IMR-90 (cell line): ENCODE measurements at regions not wholly inside any gene's neighbourhood (a gene's known extent, or its start where the extent isn't known, plus 50 kb on each side); places are given as distances from the start of the nearest gene placed in this dataset.

Experiments used
- ATAC-seq: fragments of 200-7000 bp; cut with Tn5 transposase; 2 replicates; pipeline ENCODE4 v1.9.1; 2020; ENCODE audit warnings: low read depth, mild to moderate bottlenecking, moderate library complexity
- BruUV-seq: library from RNA; stranded (reverse); fragments of 400-500 nt; replicated peaks from 2 replicates; lab custom pipeline; 2021; lab: Mats Ljungman, UMichigan
- CTCF ChIA-PET: fragments of 300-600 bp; formaldehyde crosslinking; extraction: SDS; loops from one replicate; lab custom pipeline; 2021; ENCODE audit warnings: antibody characterized with exemption; lab: Yijun Ruan, JAX
- POLR2A ChIA-PET: fragments of 300-600 bp; sonication (Branson Sonifier 250); formaldehyde crosslinking; loops from one replicate; lab custom pipeline; 2022; ENCODE audit warnings: antibody characterized with exemption; ENCODE audit not compliant: unreplicated experiment; lab: Charles Lee
- DNase-seq: peaks from one replicate; pipeline ENCODE4 v3.0.0; 2013
- H2AFZ ChIP-seq: replicated peaks from 2 replicates; pipeline ENCODE3; 2013; ENCODE audit warnings: low read length, mild to moderate bottlenecking; ENCODE audit not compliant: poor library complexity
- H2AK5ac ChIP-seq: 2 replicates; pipeline ENCODE4 v1.6.1; 2013; ENCODE audit warnings: low read depth, low read length, inconsistent platforms
- H2AK9ac ChIP-seq: replicated peaks from 2 replicates; pipeline ENCODE3; 2013; ENCODE audit warnings: mild to moderate bottlenecking, low read depth, low read length, moderate library complexity; ENCODE audit not compliant: poor library complexity
- H2BK120ac ChIP-seq: 2 replicates; pipeline ENCODE4 v1.6.1; 2013; ENCODE audit warnings: low read depth, low read length, inconsistent platforms
- H2BK15ac ChIP-seq: 3 replicates; pipeline ENCODE4 v1.6.1; 2013; ENCODE audit warnings: low read depth, low read length, inconsistent platforms
- H2BK20ac ChIP-seq: 2 replicates; pipeline ENCODE4 v1.6.1; 2013; ENCODE audit warnings: low read depth, mild to moderate bottlenecking, inconsistent platforms, low read length, moderate library complexity
- H2BK5ac ChIP-seq: 2 replicates; pipeline ENCODE4 v1.6.1; 2013; ENCODE audit warnings: mild to moderate bottlenecking, low read depth, low read length, inconsistent platforms; ENCODE audit not compliant: poor library complexity, severe bottlenecking
- H3K14ac ChIP-seq: replicated peaks from 2 replicates; pipeline ENCODE4 v1.6.1; 2013; ENCODE audit warnings: low read depth, low read length, inconsistent platforms
- H3K18ac ChIP-seq: 2 replicates; pipeline ENCODE4 v1.6.1; 2013; ENCODE audit warnings: low read depth, low read length, control low read depth
- H3K23ac ChIP-seq: 2 replicates; pipeline ENCODE4 v1.6.1; 2013; ENCODE audit warnings: low read depth, low read length, inconsistent platforms
- H3K27ac ChIP-seq: 2 replicates; pipeline ENCODE4 v1.5.1; 2013; ENCODE audit warnings: mild to moderate bottlenecking, control low read depth, low read length; ENCODE audit not compliant: insufficient read depth
- H3K27me3 ChIP-seq: 2 replicates; pipeline ENCODE4 v1.6.1; 2013; ENCODE audit warnings: low read length; ENCODE audit not compliant: control insufficient read depth, insufficient read depth
- H3K36me3 ChIP-seq: 2 replicates; pipeline ENCODE4 v1.6.1; 2013; ENCODE audit warnings: low read length, mixed read lengths; ENCODE audit not compliant: control insufficient read depth, insufficient read depth
- H3K4ac ChIP-seq: 2 replicates; pipeline ENCODE4 v1.6.1; 2013; ENCODE audit warnings: low read depth, low read length, inconsistent platforms
- H3K4me1 ChIP-seq: 2 replicates; pipeline ENCODE4 v1.6.1; 2013; ENCODE audit warnings: low read length, mixed read lengths; ENCODE audit not compliant: control insufficient read depth, insufficient read depth
- H3K4me2 ChIP-seq: 2 replicates; pipeline ENCODE4 v1.6.1; 2013; ENCODE audit warnings: low read depth, mild to moderate bottlenecking, control low read depth, low read length, moderate library complexity
- H3K4me3 ChIP-seq: 2 replicates; pipeline ENCODE4 v1.5.1; 2013; ENCODE audit warnings: low read depth, mild to moderate bottlenecking, control low read depth, low read length, moderate library complexity; ENCODE audit not compliant: insufficient read depth
- H3K56ac ChIP-seq: 2 replicates; pipeline ENCODE4 v1.6.1; 2013; ENCODE audit warnings: low read length, inconsistent platforms; ENCODE audit not compliant: insufficient read depth; ENCODE audit errors: extremely low read depth
- H3K79me1 ChIP-seq, 2 experiments: 2 replicates each; pipeline ENCODE4 v1.6.1; 2013; ENCODE audit warnings: low read length in 2 of 2, inconsistent platforms in 1 of 2, low read depth in 1 of 2
- H3K9ac ChIP-seq: 2 replicates; pipeline ENCODE4 v1.6.1; 2013; ENCODE audit warnings: low read depth, low read length, control low read depth
- H3K9me1 ChIP-seq: 2 replicates; pipeline ENCODE4 v1.6.1; 2013; ENCODE audit warnings: low read length, inconsistent platforms; ENCODE audit not compliant: insufficient read depth
- H3K9me3 ChIP-seq: 2 replicates; pipeline ENCODE4 v1.6.1; 2013; ENCODE audit warnings: low read length; ENCODE audit not compliant: control insufficient read depth, insufficient read depth
- H4K20me1 ChIP-seq: 2 replicates; pipeline ENCODE4 v1.6.1; 2013; ENCODE audit warnings: low read length, inconsistent platforms; ENCODE audit not compliant: insufficient read depth
- H4K5ac ChIP-seq: 2 replicates; pipeline ENCODE4 v1.6.1; 2013; ENCODE audit warnings: mild to moderate bottlenecking, low read depth, low read length, control low read depth
- H4K8ac ChIP-seq, 2 experiments: 2 replicates each; pipeline ENCODE4 v1.6.1; 2013; ENCODE audit warnings: low read depth in 2 of 2, low read length in 2 of 2, control low read depth in 1 of 2, inconsistent platforms in 1 of 2
- H4K91ac ChIP-seq: 2 replicates; pipeline ENCODE4 v1.6.1; 2013; ENCODE audit warnings: low read depth, low read length, inconsistent platforms; ENCODE audit not compliant: insufficient read depth
- BHLHE40 ChIP-seq: fragments of 150-350 bp; IDR thresholded peaks from 2 replicates; pipeline ENCODE4 v1.6.1; 2016; ENCODE audit warnings: mild to moderate bottlenecking, low read depth, low read length
- CEBPB ChIP-seq: IDR thresholded peaks from 2 replicates; pipeline ENCODE4 v1.6.1; 2012; ENCODE audit warnings: low read depth, low read length, improper control_type of control experiment
- CHD1 ChIP-seq: IDR thresholded peaks from 2 replicates; pipeline ENCODE4 v1.6.1; 2012; ENCODE audit warnings: low read depth, low read length, improper control_type of control experiment
- FOS ChIP-seq: fragments of 150-350 bp; IDR thresholded peaks from 2 replicates; pipeline ENCODE4 v1.6.1; 2016; ENCODE audit warnings: low read depth, low read length
- MAFK ChIP-seq: IDR thresholded peaks from 2 replicates; pipeline ENCODE4 v1.6.1; 2012; ENCODE audit warnings: low read depth, low read length, improper control_type of control experiment
- MAZ ChIP-seq: IDR thresholded peaks from 2 replicates; pipeline ENCODE4 v1.6.1; 2012; ENCODE audit warnings: low read depth, mild to moderate bottlenecking, low read length, improper control_type of control experiment, moderate library complexity, borderline replicate concordance
- MXI1 ChIP-seq: IDR thresholded peaks from 2 replicates; pipeline ENCODE4 v1.6.1; 2012; ENCODE audit warnings: low read depth, mild to moderate bottlenecking, low read length, moderate library complexity, borderline replicate concordance
- NFE2L2 ChIP-seq: fragments of 150-350 bp; IDR thresholded peaks from 2 replicates; pipeline ENCODE4 v1.6.1; 2016; ENCODE audit warnings: low read depth, mild to moderate bottlenecking, low read length
- POLR2A ChIP-seq: IDR thresholded peaks from 2 replicates; pipeline ENCODE4 v1.6.1; 2012; ENCODE audit warnings: mild to moderate bottlenecking, low read depth, low read length
- RAD21 ChIP-seq: IDR thresholded peaks from 2 replicates; pipeline ENCODE4 v1.6.1; 2012; ENCODE audit warnings: low read length, improper control_type of control experiment
- RFX5 ChIP-seq: IDR thresholded peaks from 2 replicates; pipeline ENCODE4 v1.8.0; 2012; ENCODE audit warnings: low read depth, mild to moderate bottlenecking, low read length, moderate library complexity
- WGBS, 2 experiments: methylation state at CpG; one replicate each; pipeline versions ENCODE4 v1.1.5 to v1.1.7; 2013; ENCODE audit warnings: missing lambda C conversion rate in 2 of 2; ENCODE audit not compliant: insufficient read length in 1 of 2; ENCODE audit errors: extremely low coverage in 2 of 2; 5-methylcytosine and 5-hydroxymethylcytosine counted together
- dilution Hi-C: fragments of 300-500 bp; cut with HindIII; formaldehyde crosslinking; loops from one replicate; pipeline ENCODE4 v1.14.3; 2018; ENCODE audit warnings: low sequenced_read_pairs; ENCODE audit not compliant: unreplicated experiment
- in situ Hi-C: fragments of 300-500 bp; cut with MboI; formaldehyde crosslinking; loops from 3 replicates; pipeline ENCODE4 v1.14.3; 2019; ENCODE audit warnings: low sequenced_read_pairs, inconsistent platforms, mixed read lengths
- intact Hi-C: fragments of 100-400 bp; cut with micrococcal nuclease; formaldehyde crosslinking; loops from 2 replicates; pipeline ENCODE4 v1.10.0; 2022
- TF ChIP-seq, protein P1 (sequence below): conservative IDR thresholded peaks from 2 replicates; pipeline ENCODE4 v1.5.1; 2012; ENCODE audit warnings: mild to moderate bottlenecking, low read depth, low read length, improper control_type of control experiment
- TF ChIP-seq, protein P2 (sequence below): fragments of 150-350 bp; IDR thresholded peaks from 2 replicates; pipeline ENCODE4 v1.6.1; 2017; ENCODE audit warnings: mild to moderate bottlenecking, antibody characterized with exemption, low read length, low read depth
- TF ChIP-seq, protein P3 (sequence below): fragments of 150-350 bp; IDR thresholded peaks from 2 replicates; pipeline ENCODE4 v1.6.1; 2016; ENCODE audit warnings: low read depth, mild to moderate bottlenecking, low read length, moderate library complexity, borderline replicate concordance

DNA sequence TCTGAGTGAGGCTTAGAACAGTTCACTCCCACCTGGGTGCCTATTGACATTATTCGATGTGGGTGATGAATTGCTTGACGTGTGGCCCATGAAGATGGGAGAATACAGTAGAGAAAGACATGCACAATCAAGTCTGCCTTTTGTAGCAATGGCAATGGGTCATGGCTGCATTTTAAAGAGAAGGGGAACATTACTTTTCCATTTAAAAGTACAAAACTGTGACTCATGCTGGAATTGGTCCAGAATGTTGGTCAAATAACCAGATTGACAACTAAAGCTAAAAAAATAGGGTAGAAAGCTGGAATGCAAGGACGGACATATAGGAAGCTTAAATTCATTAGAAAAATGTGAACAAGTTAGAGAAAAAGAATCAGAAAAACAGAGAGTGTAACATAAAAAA lies 104.1 kb upstream of the SLC25A13 start:
- H3K23ac ChIP-seq: no peak overlapping the region
- H3K36me3 ChIP-seq: no peaks in the 10 kb centered on the region
- no peak overlapping the region for H2BK15ac ChIP-seq
- no peak overlapping the region for H3K4ac ChIP-seq
- ChIA-PET CTCF (no interaction called here), POLR2A (no interaction called here)
- no peak overlapping the region for H2AK5ac ChIP-seq
- WGBS, 2 experiments: no CpG with 5 or more reads among the region's 3 CpGs
- H3K4me3 ChIP-seq: no peak overlapping the region
- H4K8ac ChIP-seq: no peak overlapping the region
- no peak overlapping the region for H3K14ac ChIP-seq
- H3K9me1 ChIP-seq: no peaks in the 10 kb centered on the region
- TF ChIP-seq BHLHE40 (no peak), MAZ (no peak), RAD21 (no peak), MXI1 (no peak), FOS (no peak), CEBPB (no peak), MAFK (no peak), CHD1 (no peak), NFE2L2 (no peak), POLR2A (no peak), RFX5 (no peak)
- TF ChIP-seq, protein P1, sequence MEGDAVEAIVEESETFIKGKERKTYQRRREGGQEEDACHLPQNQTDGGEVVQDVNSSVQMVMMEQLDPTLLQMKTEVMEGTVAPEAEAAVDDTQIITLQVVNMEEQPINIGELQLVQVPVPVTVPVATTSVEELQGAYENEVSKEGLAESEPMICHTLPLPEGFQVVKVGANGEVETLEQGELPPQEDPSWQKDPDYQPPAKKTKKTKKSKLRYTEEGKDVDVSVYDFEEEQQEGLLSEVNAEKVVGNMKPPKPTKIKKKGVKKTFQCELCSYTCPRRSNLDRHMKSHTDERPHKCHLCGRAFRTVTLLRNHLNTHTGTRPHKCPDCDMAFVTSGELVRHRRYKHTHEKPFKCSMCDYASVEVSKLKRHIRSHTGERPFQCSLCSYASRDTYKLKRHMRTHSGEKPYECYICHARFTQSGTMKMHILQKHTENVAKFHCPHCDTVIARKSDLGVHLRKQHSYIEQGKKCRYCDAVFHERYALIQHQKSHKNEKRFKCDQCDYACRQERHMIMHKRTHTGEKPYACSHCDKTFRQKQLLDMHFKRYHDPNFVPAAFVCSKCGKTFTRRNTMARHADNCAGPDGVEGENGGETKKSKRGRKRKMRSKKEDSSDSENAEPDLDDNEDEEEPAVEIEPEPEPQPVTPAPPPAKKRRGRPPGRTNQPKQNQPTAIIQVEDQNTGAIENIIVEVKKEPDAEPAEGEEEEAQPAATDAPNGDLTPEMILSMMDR: no peak
- TF ChIP-seq, protein P2, sequence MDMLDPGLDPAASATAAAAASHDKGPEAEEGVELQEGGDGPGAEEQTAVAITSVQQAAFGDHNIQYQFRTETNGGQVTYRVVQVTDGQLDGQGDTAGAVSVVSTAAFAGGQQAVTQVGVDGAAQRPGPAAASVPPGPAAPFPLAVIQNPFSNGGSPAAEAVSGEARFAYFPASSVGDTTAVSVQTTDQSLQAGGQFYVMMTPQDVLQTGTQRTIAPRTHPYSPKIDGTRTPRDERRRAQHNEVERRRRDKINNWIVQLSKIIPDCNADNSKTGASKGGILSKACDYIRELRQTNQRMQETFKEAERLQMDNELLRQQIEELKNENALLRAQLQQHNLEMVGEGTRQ: no peak
- TF ChIP-seq, protein P3, sequence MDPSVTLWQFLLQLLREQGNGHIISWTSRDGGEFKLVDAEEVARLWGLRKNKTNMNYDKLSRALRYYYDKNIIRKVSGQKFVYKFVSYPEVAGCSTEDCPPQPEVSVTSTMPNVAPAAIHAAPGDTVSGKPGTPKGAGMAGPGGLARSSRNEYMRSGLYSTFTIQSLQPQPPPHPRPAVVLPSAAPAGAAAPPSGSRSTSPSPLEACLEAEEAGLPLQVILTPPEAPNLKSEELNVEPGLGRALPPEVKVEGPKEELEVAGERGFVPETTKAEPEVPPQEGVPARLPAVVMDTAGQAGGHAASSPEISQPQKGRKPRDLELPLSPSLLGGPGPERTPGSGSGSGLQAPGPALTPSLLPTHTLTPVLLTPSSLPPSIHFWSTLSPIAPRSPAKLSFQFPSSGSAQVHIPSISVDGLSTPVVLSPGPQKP: no peak
- H4K20me1 ChIP-seq: no peaks in the 10 kb centered on the region
- ATAC-seq (no peak), DNase-seq (no peak)
- no peak overlapping the region for H4K91ac ChIP-seq
- H3K9me3 ChIP-seq: no peaks in the 10 kb centered on the region
- no peaks in the 10 kb centered on the region for H3K79me1 ChIP-seq
- 0 out of 2 replicates have a peak, but pooled peaks cover 1% of the 10 kb centered on the region for H3K27me3 ChIP-seq
- H3K9ac ChIP-seq: no peak overlapping the region
- no peaks in the 10 kb centered on the region for H3K4me1 ChIP-seq
- no peak overlapping the region for H2BK20ac ChIP-seq
- H2AFZ ChIP-seq: no peak overlapping the region
- intact Hi-C loops (no loop called here), dilution Hi-C loops (no loop called here), in situ Hi-C loops (no loop called here)
- no peak overlapping the region for H2AK9ac ChIP-seq
- no peak overlapping the region for H3K56ac ChIP-seq
- no TSS peak for BruUV-seq
- H3K27ac ChIP-seq: no peak overlapping the region
- H3K18ac ChIP-seq: no peak overlapping the region
- no peak overlapping the region for H2BK5ac ChIP-seq
- H4K5ac ChIP-seq: no peak overlapping the region
- no peak overlapping the region for H2BK120ac ChIP-seq
- no peak overlapping the region for H3K4me2 ChIP-seq
